HCT116 (cell line): ENCODE measurements at regions not wholly inside any gene's neighbourhood (a gene's known extent, or its start where the extent isn't known, plus 50 kb on each side); places are given as distances from the start of the nearest gene placed in this dataset.

Experiments used
- ATAC-seq: fragments of 200-7000 bp; cut with Tn5 transposase; 2 replicates; pipeline ENCODE4 v1.9.1; 2020; ENCODE audit warnings: mild to moderate bottlenecking, moderate library complexity
- BruUV-seq: library from RNA; stranded (reverse); fragments of 400-500 nt; replicated peaks from 2 replicates; lab custom pipeline; 2021; lab: Mats Ljungman, UMichigan
- CTCF ChIA-PET: fragments of 300-600 bp; sonication (Branson Sonifier 250); formaldehyde crosslinking; loops from one replicate; lab custom pipeline; 2021; ENCODE audit warnings: antibody characterized with exemption; lab: Charles Lee
- POLR2A ChIA-PET: fragments of 300-600, 350-600 bp; sonication (Branson Sonifier 250); formaldehyde crosslinking; loops from one replicate; lab custom pipeline; 2021; ENCODE audit warnings: antibody characterized with exemption; lab: Charles Lee
- RAD21 ChIA-PET, 2 experiments: fragments of 300-600 bp; sonication (Branson Sonifier 250); formaldehyde crosslinking; loops; one replicate each; lab custom pipeline; 2023; ENCODE audit warnings: low total read pairs in 2 of 2; ENCODE audit not compliant: uncharacterized antibody in 2 of 2, unreplicated experiment in 2 of 2, low non-redundant PET in 1 of 2; lab: Charles Lee
- DNase-seq: peaks from one replicate; pipeline ENCODE4 v3.0.0-alpha.2; 2010; ENCODE audit warnings: low read depth, low spot score
- H2AFZ ChIP-seq: fragments of 200-600 bp; shearing (Covaris generic), sonication (generic); 2 replicates; pipeline ENCODE4 v1.6.1; 2017; ENCODE audit warnings: low read depth, mixed run types, mixed read lengths, antibody characterized with exemption, low read length; ENCODE audit not compliant: poor library complexity, severe bottlenecking
- H3K27ac ChIP-seq: 2 replicates; pipeline ENCODE4 v1.5.1; 2012; ENCODE audit warnings: low read depth, low read length
- H3K27me3 ChIP-seq: fragments of 200-600 bp; sonication (generic); 2 replicates; pipeline ENCODE4 v1.6.1; 2016; ENCODE audit warnings: mixed run types, low read length, mixed read lengths; ENCODE audit not compliant: insufficient read depth
- H3K36me3 ChIP-seq, 2 experiments: fragments of 200-500 bp in 1 of 2; fragments of 200-600 bp in 1 of 2; sonication (Bioruptor generic) in 1 of 2; sonication (generic) in 1 of 2; 2 replicates each; pipeline versions ENCODE4 v1.5.1 to v1.6.1; 2014 to 2016; ENCODE audit warnings: low read length in 2 of 2, inconsistent platforms in 1 of 2, mixed read lengths in 1 of 2, mixed run types in 1 of 2; ENCODE audit not compliant: insufficient read depth in 2 of 2, control insufficient read depth in 1 of 2
- H3K4me1 ChIP-seq, 2 experiments: fragments of 200-600 bp in 1 of 2; sonication (generic) in 1 of 2; 2 replicates each; pipeline versions ENCODE4 v1.5.1 to v1.6.1; 2012 to 2017; ENCODE audit warnings: low read length in 2 of 2, inconsistent platforms in 1 of 2, mild to moderate bottlenecking in 1 of 2, mixed read lengths in 1 of 2, mixed run types in 1 of 2, moderate library complexity in 1 of 2; ENCODE audit not compliant: insufficient read depth in 2 of 2, control insufficient read depth in 1 of 2
- H3K4me2 ChIP-seq: fragments of 200-600 bp; sonication (generic); 2 replicates; pipeline ENCODE4 v1.6.1; 2017; ENCODE audit warnings: mixed run types, low read length, mixed read lengths
- H3K4me3 ChIP-seq, 2 experiments: fragments of 200-600 bp in 1 of 2; sonication (generic) in 1 of 2; replicated peaks in 1 of 2; 2 replicates each; pipeline ENCODE4 v1.5.1; 2011 to 2016; ENCODE audit warnings: low read length in 2 of 2, control low read depth in 1 of 2, low read depth in 1 of 2, mild to moderate bottlenecking in 1 of 2, mixed read lengths in 1 of 2, mixed run types in 1 of 2
- H3K79me2 ChIP-seq: fragments of 200-600 bp; sonication (generic); 2 replicates; pipeline ENCODE4 v1.6.1; 2017; ENCODE audit warnings: mild to moderate bottlenecking, mixed run types, low read length, moderate library complexity, mixed read lengths; ENCODE audit not compliant: insufficient read depth
- H3K9ac ChIP-seq: fragments of 200-600 bp; sonication (generic); 2 replicates; pipeline ENCODE4 v1.6.1; 2016; ENCODE audit warnings: low read length, mixed read lengths
- H3K9me2 ChIP-seq: fragments of 200-600 bp; sonication (generic), shearing (Covaris generic); 2 replicates; pipeline ENCODE4 v1.6.1; 2017; ENCODE audit warnings: mixed run types, mild to moderate bottlenecking, moderate library complexity; ENCODE audit not compliant: insufficient read depth
- H3K9me3 ChIP-seq, 2 experiments: fragments of 200-500 bp in 1 of 2; fragments of 200-600 bp in 1 of 2; sonication (Bioruptor generic) in 1 of 2; sonication (generic) in 1 of 2; 2 replicates each; pipeline ENCODE4 v1.6.1; 2014 to 2017; ENCODE audit warnings: low read length in 2 of 2, mixed read lengths in 2 of 2, inconsistent platforms in 1 of 2, low read depth in 1 of 2, mild to moderate bottlenecking in 1 of 2, mixed run types in 1 of 2, moderate library complexity in 1 of 2; ENCODE audit not compliant: control insufficient read depth in 1 of 2, insufficient read depth in 1 of 2
- H4K20me1 ChIP-seq: fragments of 200-600 bp; sonication (generic), shearing (Covaris generic); 2 replicates; pipeline ENCODE4 v1.6.1; 2017; ENCODE audit warnings: mixed run types, mild to moderate bottlenecking, moderate library complexity; ENCODE audit not compliant: insufficient read depth
- CEBPB ChIP-seq: IDR thresholded peaks from 2 replicates; pipeline ENCODE4 v1.6.1; 2012; ENCODE audit warnings: low read depth
- EGR1 ChIP-seq: IDR thresholded peaks from 2 replicates; pipeline ENCODE4 v1.6.1; 2012; ENCODE audit warnings: low read depth
- EZH2 ChIP-seq: fragments of 200-600 bp; sonication (generic); IDR thresholded peaks from 2 replicates; pipeline ENCODE4 v1.6.1; 2017; ENCODE audit warnings: antibody characterized with exemption, mixed run types
- POLR2A ChIP-seq: IDR thresholded peaks from 2 replicates; pipeline ENCODE4 v1.7.0; 2011; ENCODE audit warnings: borderline replicate concordance; ENCODE audit not compliant: insufficient read depth, insufficient read length; ENCODE audit errors: extremely low read depth
- SIN3A ChIP-seq: IDR thresholded peaks from 2 replicates; pipeline ENCODE4 v1.6.1; 2012; ENCODE audit warnings: low read depth
- SRF ChIP-seq: IDR thresholded peaks from 2 replicates; pipeline ENCODE4 v1.6.1; 2012; ENCODE audit warnings: low read depth
- TCF7L2 ChIP-seq: IDR thresholded peaks from 2 replicates; pipeline ENCODE4 v1.7.0; 2011; ENCODE audit warnings: borderline replicate concordance, inconsistent platforms; ENCODE audit not compliant: insufficient read depth, insufficient read length; ENCODE audit errors: extremely low read depth
- YY1 ChIP-seq: IDR thresholded peaks from 2 replicates; pipeline ENCODE4 v1.6.1; 2011; ENCODE audit warnings: low read length, low read depth, moderate library complexity, mild to moderate bottlenecking; ENCODE audit not compliant: insufficient replicate concordance; ENCODE audit errors: extremely low read depth
- ZFX ChIP-seq: fragments of 450-650 bp; IDR thresholded peaks from 2 replicates; pipeline ENCODE4 v1.6.1; 2017
- ZNF274 ChIP-seq: fragments of 200-500 bp; sonication (Bioruptor generic); IDR thresholded peaks from 2 replicates; pipeline ENCODE4 v1.6.1; 2014; ENCODE audit warnings: mild to moderate bottlenecking, low read depth, low read length, inconsistent platforms
- intact Hi-C: fragments of 100-400 bp; cut with micrococcal nuclease; formaldehyde crosslinking; loops from 2 replicates; pipeline ENCODE4 v1.10.0; 2022
- TF ChIP-seq, protein P1 (sequence below): IDR thresholded peaks from 2 replicates; pipeline ENCODE4 v1.6.1; 2012; ENCODE audit warnings: low read depth

DNA sequence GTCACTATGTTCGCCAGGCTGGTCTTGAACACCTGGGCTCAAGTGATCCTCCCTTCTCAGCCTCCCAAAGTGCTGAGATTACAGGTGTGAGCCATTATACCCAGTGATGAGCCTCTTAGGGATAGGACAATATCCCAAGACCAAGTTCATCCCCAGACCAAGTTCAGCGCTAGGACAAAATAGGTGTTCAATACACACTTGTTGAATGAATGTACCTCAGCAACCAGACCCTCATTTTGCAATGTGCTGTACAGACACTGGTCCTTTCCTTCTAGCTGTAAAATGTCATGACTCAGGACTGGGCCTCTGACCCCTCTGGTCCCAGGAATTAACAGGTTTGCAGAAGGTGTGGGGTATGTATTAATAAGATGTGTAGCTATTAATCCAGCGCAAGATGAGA, 246.0 kb downstream of the TSHZ3 start:
- Histone ChIP-seq H3K27me3 (no peaks in the 10 kb centered on the region), H4K20me1 (no peaks in the 10 kb centered on the region), H2AFZ (no peak overlapping the region), H3K9me3 (peaks cover 8 to 31% of the 10 kb centered on the region in 2 experiments; a peak in 2 of 4 replicates), H3K9me2 (no peaks in the 10 kb centered on the region), H3K79me2 (no peaks in the 10 kb centered on the region), H3K9ac (no peak overlapping the region), H3K4me3 (no peak overlapping the region), H3K36me3 (no peaks in the 10 kb centered on the region), H3K27ac (no peak overlapping the region), H3K4me1 (no peaks in the 10 kb centered on the region), H3K4me2 (no peak overlapping the region)
- CTCF ChIA-PET: no interaction called here
- intact Hi-C loops: no loop called here
- no peak for ATAC-seq
- no peak for DNase-seq
- RAD21 ChIA-PET: no interaction called here
- no TSS peak for BruUV-seq
- TF ChIP-seq CEBPB: no peak
- TF ChIP-seq SRF: no peak
- TF ChIP-seq, protein P1, sequence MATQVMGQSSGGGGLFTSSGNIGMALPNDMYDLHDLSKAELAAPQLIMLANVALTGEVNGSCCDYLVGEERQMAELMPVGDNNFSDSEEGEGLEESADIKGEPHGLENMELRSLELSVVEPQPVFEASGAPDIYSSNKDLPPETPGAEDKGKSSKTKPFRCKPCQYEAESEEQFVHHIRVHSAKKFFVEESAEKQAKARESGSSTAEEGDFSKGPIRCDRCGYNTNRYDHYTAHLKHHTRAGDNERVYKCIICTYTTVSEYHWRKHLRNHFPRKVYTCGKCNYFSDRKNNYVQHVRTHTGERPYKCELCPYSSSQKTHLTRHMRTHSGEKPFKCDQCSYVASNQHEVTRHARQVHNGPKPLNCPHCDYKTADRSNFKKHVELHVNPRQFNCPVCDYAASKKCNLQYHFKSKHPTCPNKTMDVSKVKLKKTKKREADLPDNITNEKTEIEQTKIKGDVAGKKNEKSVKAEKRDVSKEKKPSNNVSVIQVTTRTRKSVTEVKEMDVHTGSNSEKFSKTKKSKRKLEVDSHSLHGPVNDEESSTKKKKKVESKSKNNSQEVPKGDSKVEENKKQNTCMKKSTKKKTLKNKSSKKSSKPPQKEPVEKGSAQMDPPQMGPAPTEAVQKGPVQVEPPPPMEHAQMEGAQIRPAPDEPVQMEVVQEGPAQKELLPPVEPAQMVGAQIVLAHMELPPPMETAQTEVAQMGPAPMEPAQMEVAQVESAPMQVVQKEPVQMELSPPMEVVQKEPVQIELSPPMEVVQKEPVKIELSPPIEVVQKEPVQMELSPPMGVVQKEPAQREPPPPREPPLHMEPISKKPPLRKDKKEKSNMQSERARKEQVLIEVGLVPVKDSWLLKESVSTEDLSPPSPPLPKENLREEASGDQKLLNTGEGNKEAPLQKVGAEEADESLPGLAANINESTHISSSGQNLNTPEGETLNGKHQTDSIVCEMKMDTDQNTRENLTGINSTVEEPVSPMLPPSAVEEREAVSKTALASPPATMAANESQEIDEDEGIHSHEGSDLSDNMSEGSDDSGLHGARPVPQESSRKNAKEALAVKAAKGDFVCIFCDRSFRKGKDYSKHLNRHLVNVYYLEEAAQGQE: no peak
- no peak for TF ChIP-seq TCF7L2
- no peak for TF ChIP-seq EZH2
- POLR2A ChIA-PET: no interaction called here

DNA sequence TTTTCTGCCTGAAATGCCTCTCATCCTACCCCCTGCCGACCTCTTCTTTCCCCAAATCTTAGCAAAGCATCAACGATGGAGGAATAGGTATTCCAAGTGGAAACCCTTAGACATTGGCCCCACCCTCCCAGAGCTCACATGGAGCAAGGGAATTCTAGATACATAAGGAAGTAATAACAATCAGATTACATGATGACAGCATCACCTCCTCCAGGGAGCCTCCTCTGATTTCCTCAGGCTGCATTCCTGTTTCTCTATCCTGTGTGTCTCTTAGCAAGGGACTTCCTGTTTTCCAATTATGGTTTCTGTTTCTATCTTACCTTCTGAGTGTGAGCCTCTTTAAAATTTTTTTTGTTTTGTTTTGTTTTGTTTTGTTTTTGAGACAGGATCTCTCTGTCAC, 246.6 kb downstream of the TSHZ3 start:
- no peaks in the 10 kb centered on the region for H4K20me1 ChIP-seq
- H3K9ac ChIP-seq: no peak overlapping the region
- H3K79me2 ChIP-seq: no peaks in the 10 kb centered on the region
- BruUV-seq: no TSS peak
- ChIA-PET RAD21 (no interaction called here), POLR2A (no interaction called here), CTCF (no interaction called here)
- ATAC-seq (no peak), DNase-seq (no peak)
- H2AFZ ChIP-seq: no peak overlapping the region
- no peaks in the 10 kb centered on the region for H3K9me2 ChIP-seq
- peaks cover 8 to 26% of the 10 kb centered on the region in 2 experiments; a peak in 2 of 4 replicates for H3K9me3 ChIP-seq
- no peak overlapping the region for H3K4me2 ChIP-seq
- H3K4me1 ChIP-seq: no peaks in the 10 kb centered on the region
- intact Hi-C loops: no loop called here
- no peaks in the 10 kb centered on the region for H3K27me3 ChIP-seq
- no peak overlapping the region for H3K4me3 ChIP-seq
- H3K36me3 ChIP-seq: no peaks in the 10 kb centered on the region
- H3K27ac ChIP-seq: no peak overlapping the region
- TF ChIP-seq ZNF274: no peak
- TF ChIP-seq EGR1: no peak
- no peak for TF ChIP-seq POLR2A
- no peak for TF ChIP-seq YY1
- TF ChIP-seq, protein P1: no peak
- no peak for TF ChIP-seq ZFX
- TF ChIP-seq EZH2: no peak
- TF ChIP-seq TCF7L2: no peak
- no peak for TF ChIP-seq SIN3A
